ENCODE measurements at regions not wholly inside any gene's neighbourhood (a gene's known extent, or its start where the extent isn't known, plus 50 kb on each side); places are given as distances from the start of the nearest gene placed in this dataset.

GRCh38 chr11:23423104-23423503 lies 562.8 kb upstream of the CCDC179 start:
- TF ChIP-seq CTCF (IDR thresholded peaks at IDR 0.05; ENCODE audit: low read depth, low read length, poor library complexity, severe bottlenecking) (no peak), EZH2phosphoT487 (IDR thresholded peaks at IDR 0.05; ENCODE audit: borderline replicate concordance, low read length) (no peak)

Measured in DOHH2 (cell line).